ENCODE measurements at regions not wholly inside any gene's neighbourhood (a gene's known extent, or its start where the extent isn't known, plus 50 kb on each side); places are given as distances from the start of the nearest gene placed in this dataset.

DNA sequence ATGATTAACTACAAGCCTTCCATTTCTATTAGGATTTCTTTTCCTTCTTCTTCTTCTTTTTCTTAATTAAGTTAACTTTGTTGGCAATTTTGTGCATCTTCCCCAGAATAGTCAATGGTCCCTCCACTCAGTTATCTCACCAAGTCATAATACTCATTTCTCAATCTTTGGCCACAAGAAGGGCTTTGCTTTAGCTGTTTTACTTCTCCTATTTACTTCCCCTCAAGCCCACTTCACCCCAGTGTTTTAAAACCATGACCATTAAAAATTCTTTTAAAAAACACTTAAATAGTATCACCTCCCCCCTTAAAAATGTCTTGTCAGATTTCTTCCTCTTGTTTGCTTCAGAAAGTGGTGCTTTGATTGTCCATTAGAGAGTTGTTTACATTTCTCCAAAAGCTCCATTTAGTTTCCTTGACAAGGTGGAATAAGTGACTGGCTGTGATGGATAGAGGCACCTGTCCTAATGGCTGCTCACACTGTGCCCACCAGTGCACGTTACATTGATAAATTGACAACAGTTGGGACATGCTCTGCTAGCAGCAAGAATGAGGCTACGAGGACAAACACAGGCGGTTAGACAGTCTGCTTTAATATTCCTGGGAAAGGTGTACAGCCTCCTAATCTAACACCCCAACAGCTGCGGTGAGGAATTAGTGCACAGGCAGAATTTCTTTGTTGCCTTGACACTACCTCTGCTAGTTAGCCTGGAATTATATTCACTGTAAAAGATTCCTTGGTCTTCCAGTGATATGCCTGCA lies 354.7 kb downstream of the LMO4 start:
- TF ChIP-seq, protein P1, sequence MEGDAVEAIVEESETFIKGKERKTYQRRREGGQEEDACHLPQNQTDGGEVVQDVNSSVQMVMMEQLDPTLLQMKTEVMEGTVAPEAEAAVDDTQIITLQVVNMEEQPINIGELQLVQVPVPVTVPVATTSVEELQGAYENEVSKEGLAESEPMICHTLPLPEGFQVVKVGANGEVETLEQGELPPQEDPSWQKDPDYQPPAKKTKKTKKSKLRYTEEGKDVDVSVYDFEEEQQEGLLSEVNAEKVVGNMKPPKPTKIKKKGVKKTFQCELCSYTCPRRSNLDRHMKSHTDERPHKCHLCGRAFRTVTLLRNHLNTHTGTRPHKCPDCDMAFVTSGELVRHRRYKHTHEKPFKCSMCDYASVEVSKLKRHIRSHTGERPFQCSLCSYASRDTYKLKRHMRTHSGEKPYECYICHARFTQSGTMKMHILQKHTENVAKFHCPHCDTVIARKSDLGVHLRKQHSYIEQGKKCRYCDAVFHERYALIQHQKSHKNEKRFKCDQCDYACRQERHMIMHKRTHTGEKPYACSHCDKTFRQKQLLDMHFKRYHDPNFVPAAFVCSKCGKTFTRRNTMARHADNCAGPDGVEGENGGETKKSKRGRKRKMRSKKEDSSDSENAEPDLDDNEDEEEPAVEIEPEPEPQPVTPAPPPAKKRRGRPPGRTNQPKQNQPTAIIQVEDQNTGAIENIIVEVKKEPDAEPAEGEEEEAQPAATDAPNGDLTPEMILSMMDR (IDR thresholded peaks at IDR 0.05) = peak; percentile 5; the same call in 1 of the 2 replicates
- TF ChIP-seq POLR2AphosphoS5 (IDR thresholded peaks at IDR 0.05; ENCODE audit: low read depth, low read length) (no peak), SIN3A (IDR thresholded peaks at IDR 0.05; ENCODE audit: borderline replicate concordance, insufficient read depth, low read depth, low read length) (no peak), TCF7L2 (IDR thresholded peaks at IDR 0.05; ENCODE audit: low read depth, low read length) (no peak)
- TF ChIP-seq, protein P2, sequence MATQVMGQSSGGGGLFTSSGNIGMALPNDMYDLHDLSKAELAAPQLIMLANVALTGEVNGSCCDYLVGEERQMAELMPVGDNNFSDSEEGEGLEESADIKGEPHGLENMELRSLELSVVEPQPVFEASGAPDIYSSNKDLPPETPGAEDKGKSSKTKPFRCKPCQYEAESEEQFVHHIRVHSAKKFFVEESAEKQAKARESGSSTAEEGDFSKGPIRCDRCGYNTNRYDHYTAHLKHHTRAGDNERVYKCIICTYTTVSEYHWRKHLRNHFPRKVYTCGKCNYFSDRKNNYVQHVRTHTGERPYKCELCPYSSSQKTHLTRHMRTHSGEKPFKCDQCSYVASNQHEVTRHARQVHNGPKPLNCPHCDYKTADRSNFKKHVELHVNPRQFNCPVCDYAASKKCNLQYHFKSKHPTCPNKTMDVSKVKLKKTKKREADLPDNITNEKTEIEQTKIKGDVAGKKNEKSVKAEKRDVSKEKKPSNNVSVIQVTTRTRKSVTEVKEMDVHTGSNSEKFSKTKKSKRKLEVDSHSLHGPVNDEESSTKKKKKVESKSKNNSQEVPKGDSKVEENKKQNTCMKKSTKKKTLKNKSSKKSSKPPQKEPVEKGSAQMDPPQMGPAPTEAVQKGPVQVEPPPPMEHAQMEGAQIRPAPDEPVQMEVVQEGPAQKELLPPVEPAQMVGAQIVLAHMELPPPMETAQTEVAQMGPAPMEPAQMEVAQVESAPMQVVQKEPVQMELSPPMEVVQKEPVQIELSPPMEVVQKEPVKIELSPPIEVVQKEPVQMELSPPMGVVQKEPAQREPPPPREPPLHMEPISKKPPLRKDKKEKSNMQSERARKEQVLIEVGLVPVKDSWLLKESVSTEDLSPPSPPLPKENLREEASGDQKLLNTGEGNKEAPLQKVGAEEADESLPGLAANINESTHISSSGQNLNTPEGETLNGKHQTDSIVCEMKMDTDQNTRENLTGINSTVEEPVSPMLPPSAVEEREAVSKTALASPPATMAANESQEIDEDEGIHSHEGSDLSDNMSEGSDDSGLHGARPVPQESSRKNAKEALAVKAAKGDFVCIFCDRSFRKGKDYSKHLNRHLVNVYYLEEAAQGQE (IDR thresholded peaks at IDR 0.05; ENCODE audit: insufficient read depth in 1 of 2, low read depth in 2 of 2, low read length in 1 of 2) = no peak

All from Panc1 (cell line).